Neural cell (in vitro differentiated cells): ENCODE measurements at regions not wholly inside any gene's neighbourhood (a gene's known extent, or its start where the extent isn't known, plus 50 kb on each side); places are given as distances from the start of the nearest gene placed in this dataset.

ENCODE experiments used
- EP300 ChIP-seq: fragments of 450-650 bp; conservative IDR thresholded peaks from 2 replicates; pipeline ENCODE4 v1.6.1; 2014; ENCODE audit warnings: antibody characterized with exemption, mild to moderate bottlenecking, moderate library complexity; ENCODE audit not compliant: poor library complexity, severe bottlenecking
- EZH2 ChIP-seq: fragments of 200-600, 300-800 bp; shearing (Covaris generic), sonication (generic); IDR thresholded peaks from 2 replicates; pipeline ENCODE4 v1.6.1; 2014; ENCODE audit warnings: antibody characterized with exemption, low read length, borderline replicate concordance, mild to moderate bottlenecking; ENCODE audit not compliant: insufficient read depth, poor library complexity, severe bottlenecking
- MXI1 ChIP-seq: fragments of 450-650 bp; conservative IDR thresholded peaks from 2 replicates; pipeline ENCODE4 v1.6.1; 2014; ENCODE audit warnings: antibody characterized with exemption, mild to moderate bottlenecking; ENCODE audit not compliant: poor library complexity, severe bottlenecking
- POLR2AphosphoS5 ChIP-seq: IDR thresholded peaks from 2 replicates; pipeline ENCODE4 v1.6.1; 2012
- SMC3 ChIP-seq: fragments of 450-650 bp; conservative IDR thresholded peaks from 2 replicates; pipeline ENCODE4 v1.6.1; 2014; ENCODE audit warnings: antibody characterized with exemption, mild to moderate bottlenecking, moderate library complexity; ENCODE audit not compliant: poor library complexity
- TAF1 ChIP-seq: IDR thresholded peaks from 2 replicates; pipeline ENCODE4 v1.6.1; 2012; ENCODE audit warnings: low read depth
- TF ChIP-seq, protein P1 (sequence below): fragments of 450-650 bp; IDR thresholded peaks from 2 replicates; pipeline ENCODE4 v1.5.1; 2014; ENCODE audit warnings: antibody characterized with exemption, mild to moderate bottlenecking, moderate library complexity; ENCODE audit not compliant: poor library complexity, severe bottlenecking
- TF ChIP-seq, protein P2 (sequence below): IDR thresholded peaks from 2 replicates; pipeline ENCODE4 v1.6.1; 2012; ENCODE audit warnings: borderline replicate concordance

DNA sequence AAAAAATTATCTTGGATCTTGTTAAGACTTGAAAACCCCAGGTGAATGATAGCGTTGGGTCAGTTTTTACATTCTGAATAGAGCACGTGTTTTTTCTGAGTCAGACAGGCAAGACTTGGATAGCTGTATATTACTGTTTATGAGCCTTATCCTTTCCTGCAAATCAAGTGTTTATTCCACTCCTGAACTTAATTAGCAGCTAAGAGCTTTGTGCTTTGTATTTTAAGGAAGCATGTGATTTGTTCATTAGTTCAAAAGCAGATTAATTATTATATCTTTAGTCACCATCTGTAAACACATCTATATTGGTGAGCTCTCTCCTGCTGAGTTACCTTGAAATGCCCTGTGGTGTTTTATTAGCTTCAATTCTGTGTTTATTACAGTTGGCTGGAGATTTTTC, 98.6 kb upstream of the PRPS1L1 start:
- TF ChIP-seq EP300, result no peak
- TF ChIP-seq MXI1, result no peak
- TF ChIP-seq, protein P1, sequence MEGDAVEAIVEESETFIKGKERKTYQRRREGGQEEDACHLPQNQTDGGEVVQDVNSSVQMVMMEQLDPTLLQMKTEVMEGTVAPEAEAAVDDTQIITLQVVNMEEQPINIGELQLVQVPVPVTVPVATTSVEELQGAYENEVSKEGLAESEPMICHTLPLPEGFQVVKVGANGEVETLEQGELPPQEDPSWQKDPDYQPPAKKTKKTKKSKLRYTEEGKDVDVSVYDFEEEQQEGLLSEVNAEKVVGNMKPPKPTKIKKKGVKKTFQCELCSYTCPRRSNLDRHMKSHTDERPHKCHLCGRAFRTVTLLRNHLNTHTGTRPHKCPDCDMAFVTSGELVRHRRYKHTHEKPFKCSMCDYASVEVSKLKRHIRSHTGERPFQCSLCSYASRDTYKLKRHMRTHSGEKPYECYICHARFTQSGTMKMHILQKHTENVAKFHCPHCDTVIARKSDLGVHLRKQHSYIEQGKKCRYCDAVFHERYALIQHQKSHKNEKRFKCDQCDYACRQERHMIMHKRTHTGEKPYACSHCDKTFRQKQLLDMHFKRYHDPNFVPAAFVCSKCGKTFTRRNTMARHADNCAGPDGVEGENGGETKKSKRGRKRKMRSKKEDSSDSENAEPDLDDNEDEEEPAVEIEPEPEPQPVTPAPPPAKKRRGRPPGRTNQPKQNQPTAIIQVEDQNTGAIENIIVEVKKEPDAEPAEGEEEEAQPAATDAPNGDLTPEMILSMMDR, result no peak
- TF ChIP-seq EZH2, result no peak
- TF ChIP-seq POLR2AphosphoS5, result no peak
- TF ChIP-seq TAF1, result no peak
- TF ChIP-seq, protein P2, sequence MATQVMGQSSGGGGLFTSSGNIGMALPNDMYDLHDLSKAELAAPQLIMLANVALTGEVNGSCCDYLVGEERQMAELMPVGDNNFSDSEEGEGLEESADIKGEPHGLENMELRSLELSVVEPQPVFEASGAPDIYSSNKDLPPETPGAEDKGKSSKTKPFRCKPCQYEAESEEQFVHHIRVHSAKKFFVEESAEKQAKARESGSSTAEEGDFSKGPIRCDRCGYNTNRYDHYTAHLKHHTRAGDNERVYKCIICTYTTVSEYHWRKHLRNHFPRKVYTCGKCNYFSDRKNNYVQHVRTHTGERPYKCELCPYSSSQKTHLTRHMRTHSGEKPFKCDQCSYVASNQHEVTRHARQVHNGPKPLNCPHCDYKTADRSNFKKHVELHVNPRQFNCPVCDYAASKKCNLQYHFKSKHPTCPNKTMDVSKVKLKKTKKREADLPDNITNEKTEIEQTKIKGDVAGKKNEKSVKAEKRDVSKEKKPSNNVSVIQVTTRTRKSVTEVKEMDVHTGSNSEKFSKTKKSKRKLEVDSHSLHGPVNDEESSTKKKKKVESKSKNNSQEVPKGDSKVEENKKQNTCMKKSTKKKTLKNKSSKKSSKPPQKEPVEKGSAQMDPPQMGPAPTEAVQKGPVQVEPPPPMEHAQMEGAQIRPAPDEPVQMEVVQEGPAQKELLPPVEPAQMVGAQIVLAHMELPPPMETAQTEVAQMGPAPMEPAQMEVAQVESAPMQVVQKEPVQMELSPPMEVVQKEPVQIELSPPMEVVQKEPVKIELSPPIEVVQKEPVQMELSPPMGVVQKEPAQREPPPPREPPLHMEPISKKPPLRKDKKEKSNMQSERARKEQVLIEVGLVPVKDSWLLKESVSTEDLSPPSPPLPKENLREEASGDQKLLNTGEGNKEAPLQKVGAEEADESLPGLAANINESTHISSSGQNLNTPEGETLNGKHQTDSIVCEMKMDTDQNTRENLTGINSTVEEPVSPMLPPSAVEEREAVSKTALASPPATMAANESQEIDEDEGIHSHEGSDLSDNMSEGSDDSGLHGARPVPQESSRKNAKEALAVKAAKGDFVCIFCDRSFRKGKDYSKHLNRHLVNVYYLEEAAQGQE, result no peak
- no peak for TF ChIP-seq SMC3
